ENCODE measurements at regions not wholly inside any gene's neighbourhood (a gene's known extent, or its start where the extent isn't known, plus 50 kb on each side); places are given as distances from the start of the nearest gene placed in this dataset.

DNA sequence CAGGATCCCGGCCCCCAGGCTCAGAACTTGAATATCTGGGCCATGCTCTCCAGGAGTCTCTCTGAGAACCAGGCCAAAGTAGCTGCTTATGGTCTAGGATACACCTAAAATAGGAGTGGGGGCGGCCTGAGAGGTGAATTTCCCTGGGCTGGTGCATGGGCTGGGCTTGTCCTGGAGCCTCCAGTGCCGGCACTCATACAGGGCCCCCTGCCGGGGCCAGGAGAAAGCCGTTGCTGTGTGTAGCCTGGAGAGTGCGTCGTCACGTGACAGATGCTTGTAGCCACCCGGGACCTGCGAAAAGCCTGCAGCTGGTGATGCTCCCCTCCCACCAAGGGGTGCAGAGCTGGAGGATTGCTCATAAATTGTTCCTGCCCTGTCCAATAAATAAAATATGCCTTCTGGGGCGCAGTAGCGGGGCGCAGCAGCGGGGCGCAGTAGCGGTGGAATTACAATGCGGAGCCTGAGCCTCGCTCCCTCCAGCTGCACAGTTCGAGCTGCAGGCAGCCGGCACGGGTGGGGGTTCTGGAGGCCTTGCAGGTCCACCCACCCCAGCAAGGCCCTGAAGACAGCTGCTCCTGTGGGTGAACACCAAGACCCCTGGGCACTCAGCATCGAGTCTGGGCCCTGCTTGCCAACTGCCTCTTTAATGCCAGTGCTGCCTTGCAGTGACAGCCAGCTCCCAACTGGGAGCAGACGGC, 289.9 kb downstream of the NDUFA10 start:
- no peak overlapping the region for H3K4me2 ChIP-seq (replicated peaks; ENCODE audit: extremely low read depth, low read length, poor library complexity, severe bottlenecking)
- H3K27me3 Mint-ChIP-seq (ENCODE audit: low read depth in 3 of 3): peaks cover 2 to 5% (median 3%) of the 10 kb centered on the region in 3 donors
- H3K4me3 ChIP-seq (replicated peaks in 1 of 3; ENCODE audit: low read depth in 2 of 3, low read length in 3 of 3): no peak overlapping the region
- H3K79me2 ChIP-seq (ENCODE audit: insufficient read depth, low read length): no peaks in the 10 kb centered on the region
- H3K9me3 Mint-ChIP-seq: peaks cover 17 to 26% (median 18%) of the 10 kb centered on the region in 7 donors
- H3K4me3 Mint-ChIP-seq: no peak overlapping the region
- no peaks in the 10 kb centered on the region for H3K4me1 ChIP-seq (ENCODE audit: control insufficient read depth in 1 of 2, insufficient read depth in 2 of 2, low read length in 2 of 2)
- no peaks in the 10 kb centered on the region for H3K4me1 Mint-ChIP-seq
- H3K9me3 ChIP-seq (replicated peaks in 1 of 2; ENCODE audit: control insufficient read depth in 1 of 2, insufficient read depth in 1 of 2, low read length in 2 of 2): peaks cover 13 to 27% of the 10 kb centered on the region in 2 donors
- no peak overlapping the region for H3K9ac ChIP-seq (ENCODE audit: insufficient read depth, low read length, poor library complexity, severe bottlenecking)
- TF ChIP-seq, protein P1, sequence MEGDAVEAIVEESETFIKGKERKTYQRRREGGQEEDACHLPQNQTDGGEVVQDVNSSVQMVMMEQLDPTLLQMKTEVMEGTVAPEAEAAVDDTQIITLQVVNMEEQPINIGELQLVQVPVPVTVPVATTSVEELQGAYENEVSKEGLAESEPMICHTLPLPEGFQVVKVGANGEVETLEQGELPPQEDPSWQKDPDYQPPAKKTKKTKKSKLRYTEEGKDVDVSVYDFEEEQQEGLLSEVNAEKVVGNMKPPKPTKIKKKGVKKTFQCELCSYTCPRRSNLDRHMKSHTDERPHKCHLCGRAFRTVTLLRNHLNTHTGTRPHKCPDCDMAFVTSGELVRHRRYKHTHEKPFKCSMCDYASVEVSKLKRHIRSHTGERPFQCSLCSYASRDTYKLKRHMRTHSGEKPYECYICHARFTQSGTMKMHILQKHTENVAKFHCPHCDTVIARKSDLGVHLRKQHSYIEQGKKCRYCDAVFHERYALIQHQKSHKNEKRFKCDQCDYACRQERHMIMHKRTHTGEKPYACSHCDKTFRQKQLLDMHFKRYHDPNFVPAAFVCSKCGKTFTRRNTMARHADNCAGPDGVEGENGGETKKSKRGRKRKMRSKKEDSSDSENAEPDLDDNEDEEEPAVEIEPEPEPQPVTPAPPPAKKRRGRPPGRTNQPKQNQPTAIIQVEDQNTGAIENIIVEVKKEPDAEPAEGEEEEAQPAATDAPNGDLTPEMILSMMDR (IDR thresholded peaks at IDR 0.05): no peak
- peaks cover 0 to 4% of the 10 kb centered on the region in 2 donors for H3K36me3 Mint-ChIP-seq
- no peaks in the 10 kb centered on the region for H4K20me1 ChIP-seq (ENCODE audit: insufficient read depth, low read length)
- no peak overlapping the region for H2AFZ ChIP-seq (ENCODE audit: insufficient read depth, low read depth, low read length, poor library complexity, severe bottlenecking)
- no peak for DNase-seq
- intact Hi-C loops (cut with micrococcal nuclease): no loop called here
- no peaks in the 10 kb centered on the region for H3K36me3 ChIP-seq (replicated peaks in 1 of 2; ENCODE audit: control insufficient read depth in 1 of 2, insufficient read depth in 2 of 2, low read length in 2 of 2)
- 96% methylated on average over 22 of the region's 23 CpGs for WGBS (ENCODE audit: insufficient coverage)
- peaks cover 0 to 12% of the 10 kb centered on the region in 2 donors for H3K27me3 ChIP-seq (ENCODE audit: control insufficient read depth in 2 of 2, insufficient read depth in 2 of 2, low read length in 2 of 2)
- H3K27ac Mint-ChIP-seq: no peak overlapping the region
- no peak overlapping the region for H3K27ac ChIP-seq (ENCODE audit: low read depth in 1 of 2, low read length in 2 of 2)

DNA sequence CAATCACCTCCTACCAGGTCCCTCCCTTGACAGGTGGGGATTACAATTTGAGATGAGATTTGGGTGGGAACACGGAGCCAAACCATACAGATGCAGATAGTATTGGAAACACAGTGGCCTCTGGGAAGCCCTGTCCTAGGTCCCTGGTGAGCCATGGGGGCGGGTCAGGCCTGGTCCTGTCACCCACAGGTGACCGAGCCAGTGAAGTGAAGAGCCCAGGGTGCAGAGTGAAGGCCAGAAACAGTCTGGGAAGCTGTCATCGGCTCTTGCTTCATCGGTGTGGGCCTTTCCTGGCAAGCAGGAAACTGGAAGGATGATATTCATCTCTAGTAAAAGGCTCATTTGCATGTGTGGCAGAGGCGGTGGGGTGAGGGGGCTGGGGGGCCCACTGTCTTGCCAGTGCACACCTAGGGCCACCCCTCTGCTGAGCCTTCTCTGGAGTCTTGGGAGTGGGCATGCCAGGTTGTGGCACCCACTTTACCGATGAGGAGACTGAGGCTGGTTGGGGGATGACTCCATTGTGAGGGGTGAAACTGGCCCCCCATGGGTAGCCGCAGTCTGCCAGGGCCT, 290.6 kb downstream of the NDUFA10 start:
- Histone ChIP-seq H3K27me3 (ENCODE audit: control insufficient read depth in 2 of 2, insufficient read depth in 2 of 2, low read length in 2 of 2) (peaks cover 0 to 12% of the 10 kb centered on the region in 2 donors), H3K4me2 (replicated peaks; ENCODE audit: extremely low read depth, low read length, poor library complexity, severe bottlenecking) (no peak overlapping the region), H4K20me1 (ENCODE audit: insufficient read depth, low read length) (no peaks in the 10 kb centered on the region), H2AFZ (ENCODE audit: insufficient read depth, low read depth, low read length, poor library complexity, severe bottlenecking) (no peak overlapping the region), H3K4me1 (ENCODE audit: control insufficient read depth in 1 of 2, insufficient read depth in 2 of 2, low read length in 2 of 2) (no peaks in the 10 kb centered on the region), H3K79me2 (ENCODE audit: insufficient read depth, low read length) (no peaks in the 10 kb centered on the region), H3K27ac (ENCODE audit: low read depth in 1 of 2, low read length in 2 of 2) (no peak overlapping the region), H3K4me3 (replicated peaks in 1 of 3; ENCODE audit: low read depth in 2 of 3, low read length in 3 of 3) (no peak overlapping the region), H3K9ac (ENCODE audit: insufficient read depth, low read length, poor library complexity, severe bottlenecking) (no peak overlapping the region), H3K9me3 (replicated peaks in 1 of 2; ENCODE audit: control insufficient read depth in 1 of 2, insufficient read depth in 1 of 2, low read length in 2 of 2) (peaks cover 13 to 27% of the 10 kb centered on the region in 2 donors), H3K36me3 (replicated peaks in 1 of 2; ENCODE audit: control insufficient read depth in 1 of 2, insufficient read depth in 2 of 2, low read length in 2 of 2) (no peaks in the 10 kb centered on the region)
- 73% methylated on average over 5 of the region's 8 CpGs for WGBS (ENCODE audit: insufficient coverage)
- DNase-seq: no peak
- peaks cover 0 to 4% of the 10 kb centered on the region in 2 donors for H3K36me3 Mint-ChIP-seq
- no peak overlapping the region for H3K27ac Mint-ChIP-seq
- H3K9me3 Mint-ChIP-seq: peaks cover 17 to 26% (median 18%) of the 10 kb centered on the region in 7 donors
- peaks cover 2 to 5% (median 3%) of the 10 kb centered on the region in 3 donors for H3K27me3 Mint-ChIP-seq (ENCODE audit: low read depth in 3 of 3)
- TF ChIP-seq, protein P1 (IDR thresholded peaks at IDR 0.05): no peak
- intact Hi-C loops (cut with micrococcal nuclease): no loop called here
- no peaks in the 10 kb centered on the region for H3K4me1 Mint-ChIP-seq
- H3K4me3 Mint-ChIP-seq: no peak overlapping the region
